ENCODE measurements at regions not wholly inside any gene's neighbourhood (a gene's known extent, or its start where the extent isn't known, plus 50 kb on each side); places are given as distances from the start of the nearest gene placed in this dataset.
A peak's percentile ranks its signal among the peaks of the same experiment; 100 is the strongest.

GRCh38 chr16:59567496-59567895 lies 833.4 kb upstream of the GOT2 start:
- no peak for DNase-seq
- Mint-ChIP-seq H3K9me3 (no peaks in the 10 kb centered on the region), H3K27me3 (ENCODE audit: insufficient read depth) (no peaks in the 10 kb centered on the region), H3K4me3 (no peak overlapping the region), H3K36me3 (ENCODE audit: low read depth) (no peaks in the 10 kb centered on the region), H3K27ac (no peak overlapping the region), H3K4me1 (ENCODE audit: low read depth) (peaks cover 5% of the 10 kb centered on the region)
- no peak for TF ChIP-seq CTCF (IDR thresholded peaks at IDR 0.05)

GRCh38 chr16:59566446-59566845 lies 832.3 kb upstream of the GOT2 start:
- Mint-ChIP-seq H3K27ac (no peak overlapping the region), H3K4me3 (no peak overlapping the region), H3K9me3 (no peaks in the 10 kb centered on the region), H3K36me3 (ENCODE audit: low read depth) (no peaks in the 10 kb centered on the region), H3K27me3 (ENCODE audit: insufficient read depth) (no peaks in the 10 kb centered on the region), H3K4me1 (ENCODE audit: low read depth) (0 out of 2 replicates have a peak, but pooled peaks cover 5% of the 10 kb centered on the region)
- TF ChIP-seq CTCF (IDR thresholded peaks at IDR 0.05) = no peak
- DNase-seq = no peak

- Mint-ChIP-seq H3K4me1 (ENCODE audit: low read depth) (peaks cover 9% of the 10 kb centered on the region), H3K27me3 (ENCODE audit: insufficient read depth) (no peaks in the 10 kb centered on the region), H3K9me3 (no peaks in the 10 kb centered on the region), H3K27ac (no peak overlapping the region), H3K4me3 (no peak overlapping the region), H3K36me3 (ENCODE audit: low read depth) (no peaks in the 10 kb centered on the region)
- DNase-seq = no peak
- no peak for TF ChIP-seq CTCF (IDR thresholded peaks at IDR 0.05)
Observed at GRCh38 chr16:59558679-59559078, 824.6 kb upstream of the GOT2 start.

- no peaks in the 10 kb centered on the region for H3K36me3 Mint-ChIP-seq (ENCODE audit: low read depth)
- peaks cover 11% of the 10 kb centered on the region for H3K4me1 Mint-ChIP-seq (ENCODE audit: low read depth)
- no peak for TF ChIP-seq CTCF (IDR thresholded peaks at IDR 0.05)
- H3K27me3 Mint-ChIP-seq (ENCODE audit: insufficient read depth) = no peaks in the 10 kb centered on the region
- DNase-seq = no peak
- no peak overlapping the region for H3K27ac Mint-ChIP-seq
- H3K9me3 Mint-ChIP-seq = no peaks in the 10 kb centered on the region
- no peak overlapping the region for H3K4me3 Mint-ChIP-seq
Observed at GRCh38 chr16:59552164-59552563, 818.0 kb upstream of the GOT2 start.

- H3K4me1 Mint-ChIP-seq (ENCODE audit: low read depth) = peaks cover 52% of the 10 kb centered on the region
- H3K9me3 Mint-ChIP-seq = no peaks in the 10 kb centered on the region
- TF ChIP-seq CTCF (IDR thresholded peaks at IDR 0.05) = no peak
- no peaks in the 10 kb centered on the region for H3K36me3 Mint-ChIP-seq (ENCODE audit: low read depth)
- H3K27me3 Mint-ChIP-seq (ENCODE audit: insufficient read depth) = no peaks in the 10 kb centered on the region
- no peak overlapping the region for H3K4me3 Mint-ChIP-seq
- DNase-seq = no peak
- H3K27ac Mint-ChIP-seq = no peak overlapping the region
Observed at GRCh38 chr16:59545721-59546120, 811.6 kb upstream of the GOT2 start.

GRCh38 chr16:59543641-59544040 lies 809.5 kb upstream of the GOT2 start:
- TF ChIP-seq CTCF (IDR thresholded peaks at IDR 0.05) = no peak
- no peak overlapping the region for H3K27ac Mint-ChIP-seq
- H3K9me3 Mint-ChIP-seq = no peaks in the 10 kb centered on the region
- DNase-seq = peak; percentile 43
- no peaks in the 10 kb centered on the region for H3K27me3 Mint-ChIP-seq (ENCODE audit: insufficient read depth)
- H3K36me3 Mint-ChIP-seq (ENCODE audit: low read depth) = no peaks in the 10 kb centered on the region
- peak overlapping the region; percentile 4; the same call in 1 of the 2 replicates for H3K4me3 Mint-ChIP-seq
- peaks cover 57% of the 10 kb centered on the region for H3K4me1 Mint-ChIP-seq (ENCODE audit: low read depth)
